Parathyroid adenoma (tissue), 2 donors: ENCODE measurements at regions not wholly inside any gene's neighbourhood (a gene's known extent, or its start where the extent isn't known, plus 50 kb on each side); places are given as distances from the start of the nearest gene placed in this dataset.

Experiments
- H2AFZ ChIP-seq: fragments of 300-600 bp; sonication (generic); one replicate; pipeline ENCODE4 v1.7.0; 2017; ENCODE audit warnings: antibody characterized with exemption, mild to moderate bottlenecking
- H3K27ac ChIP-seq: fragments of 300-600 bp; sonication (generic); one replicate; pipeline ENCODE4 v1.7.0; 2017
- H3K27me3 ChIP-seq: fragments of 300-600 bp; sonication (generic); one replicate; pipeline ENCODE4 v1.7.0; 2017; ENCODE audit warnings: low read length; ENCODE audit not compliant: control insufficient read depth, insufficient read depth
- H3K36me3 ChIP-seq: fragments of 300-600 bp; sonication (generic); one replicate; pipeline ENCODE4 v1.7.0; 2017; ENCODE audit warnings: low read length; ENCODE audit not compliant: control insufficient read depth, insufficient read depth
- H3K4me1 ChIP-seq: fragments of 300-600 bp; sonication (generic); one replicate; pipeline ENCODE4 v1.7.0; 2017; ENCODE audit warnings: control low read depth
- H3K4me2 ChIP-seq: fragments of 300-600 bp; sonication (generic); one replicate; pipeline ENCODE4 v1.7.0; 2017; ENCODE audit warnings: low read length
- H3K4me3 ChIP-seq: fragments of 300-600 bp; sonication (generic); one replicate; pipeline ENCODE4 v1.7.0; 2017; ENCODE audit warnings: low read depth, low read length
- H3K79me2 ChIP-seq: fragments of 300-600 bp; sonication (generic); one replicate; pipeline ENCODE4 v1.7.0; 2017; ENCODE audit warnings: control low read depth
- H3K9ac ChIP-seq: fragments of 300-600 bp; sonication (generic); one replicate; pipeline ENCODE4 v1.7.0; 2017; ENCODE audit warnings: mild to moderate bottlenecking
- H3K9me3 ChIP-seq: fragments of 300-600 bp; sonication (generic); one replicate; pipeline ENCODE4 v1.7.0; 2017; ENCODE audit warnings: low read length; ENCODE audit not compliant: control insufficient read depth
- CTCF ChIP-seq: fragments of 300-600 bp; sonication (generic); IDR thresholded peaks from one replicate; pipeline ENCODE4 v1.7.0; 2017; ENCODE audit warnings: antibody characterized with exemption, mild to moderate bottlenecking
- donor health status: primary hyperparathyroidism.

GRCh38 chr6:23533311-23533710 is 592.7 kb upstream of the NRSN1 start:
- no peaks in the 10 kb centered on the region for H3K9me3 ChIP-seq
- H3K27ac ChIP-seq: peak overlapping the region; percentile 25
- no peaks in the 10 kb centered on the region for H3K79me2 ChIP-seq
- no peak overlapping the region for H3K4me3 ChIP-seq
- H2AFZ ChIP-seq: no peak overlapping the region
- peaks cover 21% of the 10 kb centered on the region for H3K4me1 ChIP-seq
- no peak overlapping the region for H3K9ac ChIP-seq
- no peak overlapping the region for H3K4me2 ChIP-seq
- no peaks in the 10 kb centered on the region for H3K27me3 ChIP-seq
- H3K36me3 ChIP-seq: no peaks in the 10 kb centered on the region
- TF ChIP-seq CTCF: no peak

GRCh38 chr6:23533944-23534343 is 592.1 kb upstream of the NRSN1 start:
- Histone ChIP-seq H3K4me2 (no peak overlapping the region), H3K79me2 (no peaks in the 10 kb centered on the region), H3K4me1 (peaks cover 21% of the 10 kb centered on the region), H2AFZ (peak overlapping the region; percentile 23), H3K27me3 (no peaks in the 10 kb centered on the region), H3K9ac (no peak overlapping the region), H3K9me3 (no peaks in the 10 kb centered on the region), H3K27ac (peak overlapping the region; percentile 25), H3K4me3 (no peak overlapping the region), H3K36me3 (no peaks in the 10 kb centered on the region)
- TF ChIP-seq CTCF: no peak

- Histone ChIP-seq H3K4me2 (no peak overlapping the region), H3K79me2 (no peaks in the 10 kb centered on the region), H3K36me3 (no peaks in the 10 kb centered on the region), H2AFZ (peak overlapping the region; percentile 23), H3K9ac (no peak overlapping the region), H3K27ac (peak overlapping the region; percentile 25), H3K27me3 (no peaks in the 10 kb centered on the region), H3K4me1 (peaks cover 21% of the 10 kb centered on the region), H3K9me3 (no peaks in the 10 kb centered on the region), H3K4me3 (no peak overlapping the region)
- TF ChIP-seq CTCF: no peak
These were observed 591.7 kb upstream of the NRSN1 start for GRCh38 chr6:23534351-23534750.

GRCh38 chr6:23535101-23535500 is 590.9 kb upstream of the NRSN1 start:
- peak overlapping the region; percentile 2 for H2AFZ ChIP-seq
- no peak overlapping the region for H3K4me2 ChIP-seq
- no peaks in the 10 kb centered on the region for H3K36me3 ChIP-seq
- H3K79me2 ChIP-seq: no peaks in the 10 kb centered on the region
- H3K4me1 ChIP-seq: peaks cover 19% of the 10 kb centered on the region
- H3K27ac ChIP-seq: no peak overlapping the region
- no peak for TF ChIP-seq CTCF
- no peak overlapping the region for H3K4me3 ChIP-seq
- H3K9ac ChIP-seq: no peak overlapping the region
- H3K9me3 ChIP-seq: no peaks in the 10 kb centered on the region
- no peaks in the 10 kb centered on the region for H3K27me3 ChIP-seq

GRCh38 chr6:23537828-23538227 is 588.2 kb upstream of the NRSN1 start:
- Histone ChIP-seq H3K36me3 (no peaks in the 10 kb centered on the region), H3K9me3 (no peaks in the 10 kb centered on the region), H3K4me3 (no peak overlapping the region), H3K4me1 (peaks cover 17% of the 10 kb centered on the region), H3K79me2 (no peaks in the 10 kb centered on the region), H3K27me3 (no peaks in the 10 kb centered on the region), H2AFZ (no peak overlapping the region), H3K4me2 (no peak overlapping the region), H3K9ac (no peak overlapping the region), H3K27ac (no peak overlapping the region)
- TF ChIP-seq CTCF: no peak
